ENCODE measurements at regions not wholly inside any gene's neighbourhood (a gene's known extent, or its start where the extent isn't known, plus 50 kb on each side); places are given as distances from the start of the nearest gene placed in this dataset.

- H3K4me1 ChIP-seq (ENCODE audit: insufficient read depth, low read length) = peaks cover 18% of the 10 kb centered on the region
- H3K9ac ChIP-seq (ENCODE audit: low read length) = no peak overlapping the region
- H3K79me2 ChIP-seq (ENCODE audit: insufficient read depth, low read length) = no peaks in the 10 kb centered on the region
- Mint-ChIP-seq H3K4me1 (ENCODE audit: low read depth, unreplicated experiment) (peaks cover 23% of the 10 kb centered on the region), H3K27ac (ENCODE audit: unreplicated experiment) (no peak overlapping the region), H3K36me3 (ENCODE audit: low read depth, unreplicated experiment) (no peaks in the 10 kb centered on the region), H3K27me3 (ENCODE audit: low read depth, unreplicated experiment) (no peaks in the 10 kb centered on the region), H3K9me3 (ENCODE audit: unreplicated experiment) (no peaks in the 10 kb centered on the region), H3K4me3 (ENCODE audit: unreplicated experiment) (no peak overlapping the region)
- H4K20me1 ChIP-seq (ENCODE audit: insufficient read depth, low read length) = no peaks in the 10 kb centered on the region
- no peak overlapping the region for H2AFZ ChIP-seq (ENCODE audit: low read depth, low read length)
- no peaks in the 10 kb centered on the region for H3K27me3 ChIP-seq (ENCODE audit: insufficient read depth, low read length)
- FAIRE-seq = no peak
- H3K36me3 ChIP-seq (ENCODE audit: insufficient read depth, low read length) = no peaks in the 10 kb centered on the region
- no peak for DNase-seq (ENCODE audit: low read depth)
- no peak overlapping the region for H3K4me2 ChIP-seq (ENCODE audit: low read length)
- no peak overlapping the region for H3K27ac ChIP-seq (ENCODE audit: low read depth, low read length)
- no peak overlapping the region for H3K4me3 ChIP-seq (ENCODE audit: insufficient read depth, low read depth, low read length)
- H3K9me3 ChIP-seq (ENCODE audit: insufficient read depth, low read depth, low read length) = no peaks in the 10 kb centered on the region
- TF ChIP-seq EZH2 (IDR thresholded peaks at IDR 0.05; ENCODE audit: insufficient read depth, low read length) (no peak), CTCF (IDR thresholded peaks at IDR 0.05; ENCODE audit: insufficient read depth, low read depth, low read length) (no peak)
These were observed 116.5 kb upstream of the JUN start for GRCh38 chr1:58900396-58900795.

GRCh38 chr1:58901008-58901407 lies 117.2 kb upstream of the JUN start:
- Mint-ChIP-seq H3K36me3 (ENCODE audit: low read depth, unreplicated experiment) (no peaks in the 10 kb centered on the region), H3K4me1 (ENCODE audit: low read depth, unreplicated experiment) (peaks cover 18% of the 10 kb centered on the region), H3K4me3 (ENCODE audit: unreplicated experiment) (no peak overlapping the region), H3K9me3 (ENCODE audit: unreplicated experiment) (no peaks in the 10 kb centered on the region), H3K27ac (ENCODE audit: unreplicated experiment) (no peak overlapping the region), H3K27me3 (ENCODE audit: low read depth, unreplicated experiment) (no peaks in the 10 kb centered on the region)
- Histone ChIP-seq H2AFZ (ENCODE audit: low read depth, low read length) (no peak overlapping the region), H3K9me3 (ENCODE audit: insufficient read depth, low read depth, low read length) (no peaks in the 10 kb centered on the region), H3K79me2 (ENCODE audit: insufficient read depth, low read length) (no peaks in the 10 kb centered on the region), H3K27ac (ENCODE audit: low read depth, low read length) (no peak overlapping the region), H3K27me3 (ENCODE audit: insufficient read depth, low read length) (no peaks in the 10 kb centered on the region), H3K4me1 (ENCODE audit: insufficient read depth, low read length) (peaks cover 13% of the 10 kb centered on the region), H3K36me3 (ENCODE audit: insufficient read depth, low read length) (no peaks in the 10 kb centered on the region), H3K4me2 (ENCODE audit: low read length) (no peak overlapping the region), H3K9ac (ENCODE audit: low read length) (no peak overlapping the region), H3K4me3 (ENCODE audit: insufficient read depth, low read depth, low read length) (no peak overlapping the region), H4K20me1 (ENCODE audit: insufficient read depth, low read length) (no peaks in the 10 kb centered on the region)
- FAIRE-seq = no peak
- TF ChIP-seq EZH2 (IDR thresholded peaks at IDR 0.05; ENCODE audit: insufficient read depth, low read length) (no peak), CTCF (IDR thresholded peaks at IDR 0.05; ENCODE audit: insufficient read depth, low read depth, low read length) (no peak)
- DNase-seq (ENCODE audit: low read depth) = no peak

GRCh38 chr1:58902830-58903513 lies 119.1 kb upstream of the JUN start:
- peak overlapping the region; percentile 76 for H2AFZ ChIP-seq (ENCODE audit: low read depth, low read length)
- peaks cover 15% of the 10 kb centered on the region for H3K4me1 Mint-ChIP-seq (ENCODE audit: low read depth, unreplicated experiment)
- H3K27me3 Mint-ChIP-seq (ENCODE audit: low read depth, unreplicated experiment) = no peaks in the 10 kb centered on the region
- H3K79me2 ChIP-seq (ENCODE audit: insufficient read depth, low read length) = no peaks in the 10 kb centered on the region
- no peaks in the 10 kb centered on the region for H3K9me3 ChIP-seq (ENCODE audit: insufficient read depth, low read depth, low read length)
- H3K36me3 Mint-ChIP-seq (ENCODE audit: low read depth, unreplicated experiment) = no peaks in the 10 kb centered on the region
- DNase-seq (ENCODE audit: low read depth) (no peak), FAIRE-seq (no peak)
- TF ChIP-seq CTCF (IDR thresholded peaks at IDR 0.05; ENCODE audit: insufficient read depth, low read depth, low read length) (no peak), EZH2 (IDR thresholded peaks at IDR 0.05; ENCODE audit: insufficient read depth, low read length) (no peak)
- peak overlapping the region; percentile 54 for H3K4me3 Mint-ChIP-seq (ENCODE audit: unreplicated experiment)
- peak overlapping the region; percentile 53 for H3K4me3 ChIP-seq (ENCODE audit: insufficient read depth, low read depth, low read length)
- peak overlapping the region; percentile 82 for H3K4me2 ChIP-seq (ENCODE audit: low read length)
- H3K36me3 ChIP-seq (ENCODE audit: insufficient read depth, low read length) = no peaks in the 10 kb centered on the region
- H3K9me3 Mint-ChIP-seq (ENCODE audit: unreplicated experiment) = no peaks in the 10 kb centered on the region
- peak overlapping the region; percentile 83 for H3K9ac ChIP-seq (ENCODE audit: low read length)
- peak overlapping the region; percentile 88 for H3K27ac ChIP-seq (ENCODE audit: low read depth, low read length)
- H3K4me1 ChIP-seq (ENCODE audit: insufficient read depth, low read length) = peaks cover 4% of the 10 kb centered on the region
- no peaks in the 10 kb centered on the region for H3K27me3 ChIP-seq (ENCODE audit: insufficient read depth, low read length)
- no peaks in the 10 kb centered on the region for H4K20me1 ChIP-seq (ENCODE audit: insufficient read depth, low read length)
- H3K27ac Mint-ChIP-seq (ENCODE audit: unreplicated experiment) = peak overlapping the region; percentile 66

Measured in astrocyte (in vitro differentiated cells and primary cell).